ENCODE measurements at regions not wholly inside any gene's neighbourhood (a gene's known extent, or its start where the extent isn't known, plus 50 kb on each side); places are given as distances from the start of the nearest gene placed in this dataset.

DNA sequence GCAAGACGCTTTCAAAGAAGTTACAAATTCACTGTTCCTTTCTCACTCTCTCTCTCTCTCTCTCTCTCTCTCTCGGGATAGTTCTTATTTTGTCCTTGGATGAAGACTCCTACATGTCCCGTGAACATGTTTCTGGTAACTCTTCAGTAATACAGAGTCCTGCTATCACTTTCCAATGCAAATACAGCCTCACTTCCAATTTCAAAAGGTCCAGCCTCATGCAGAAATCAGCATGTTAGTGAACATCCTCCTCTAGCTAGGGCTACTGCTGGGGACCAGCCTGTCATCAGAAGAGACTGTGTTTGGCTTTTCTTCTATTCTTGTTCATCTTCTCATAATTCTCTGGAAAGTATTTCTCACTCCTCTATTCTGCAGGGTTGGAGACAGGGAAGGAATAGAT, 1306.7 kb upstream of the CELF4 start:
- TF ChIP-seq, protein P1, sequence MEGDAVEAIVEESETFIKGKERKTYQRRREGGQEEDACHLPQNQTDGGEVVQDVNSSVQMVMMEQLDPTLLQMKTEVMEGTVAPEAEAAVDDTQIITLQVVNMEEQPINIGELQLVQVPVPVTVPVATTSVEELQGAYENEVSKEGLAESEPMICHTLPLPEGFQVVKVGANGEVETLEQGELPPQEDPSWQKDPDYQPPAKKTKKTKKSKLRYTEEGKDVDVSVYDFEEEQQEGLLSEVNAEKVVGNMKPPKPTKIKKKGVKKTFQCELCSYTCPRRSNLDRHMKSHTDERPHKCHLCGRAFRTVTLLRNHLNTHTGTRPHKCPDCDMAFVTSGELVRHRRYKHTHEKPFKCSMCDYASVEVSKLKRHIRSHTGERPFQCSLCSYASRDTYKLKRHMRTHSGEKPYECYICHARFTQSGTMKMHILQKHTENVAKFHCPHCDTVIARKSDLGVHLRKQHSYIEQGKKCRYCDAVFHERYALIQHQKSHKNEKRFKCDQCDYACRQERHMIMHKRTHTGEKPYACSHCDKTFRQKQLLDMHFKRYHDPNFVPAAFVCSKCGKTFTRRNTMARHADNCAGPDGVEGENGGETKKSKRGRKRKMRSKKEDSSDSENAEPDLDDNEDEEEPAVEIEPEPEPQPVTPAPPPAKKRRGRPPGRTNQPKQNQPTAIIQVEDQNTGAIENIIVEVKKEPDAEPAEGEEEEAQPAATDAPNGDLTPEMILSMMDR (conservative IDR thresholded peaks at IDR 0.05): no peak
- no peak overlapping the region for H3K27ac ChIP-seq

- TF ChIP-seq, protein P1 (conservative IDR thresholded peaks at IDR 0.05): no peak
- H3K27ac ChIP-seq: no peak overlapping the region
Measured at GRCh38 chr18:38868757-38869156, 1303.2 kb upstream of the CELF4 start.

GRCh38 chr18:38867680-38868079, 1302.1 kb upstream of the CELF4 start:
- TF ChIP-seq, protein P1 (conservative IDR thresholded peaks at IDR 0.05): no peak

DNA sequence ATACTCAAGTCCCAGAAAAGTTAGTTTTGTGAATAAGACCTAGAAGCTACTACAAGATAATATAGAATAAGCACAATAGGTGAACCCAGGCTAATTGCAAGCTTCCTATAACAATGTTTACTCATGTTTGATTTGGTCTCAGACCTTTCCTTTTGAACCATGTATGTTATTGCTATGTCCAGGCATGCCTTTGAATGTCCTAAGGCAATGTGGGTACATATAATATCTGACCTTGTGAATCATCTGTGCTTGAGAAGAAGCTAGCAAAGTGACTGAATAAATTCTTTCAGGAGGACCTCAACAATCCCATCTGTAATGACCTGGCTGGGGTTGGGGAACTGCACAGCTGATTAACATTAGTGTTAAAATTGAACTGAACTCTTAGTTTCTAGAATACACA, 1285.9 kb upstream of the CELF4 start:
- TF ChIP-seq, protein P1 (conservative IDR thresholded peaks at IDR 0.05): no peak
- H3K27ac ChIP-seq: no peak overlapping the region

More at GRCh38 chr18:38867680-38868079, 1302.1 kb upstream of the CELF4 start:
- H3K27ac ChIP-seq: no peak overlapping the region

- H3K27ac ChIP-seq: no peak overlapping the region
- TF ChIP-seq, protein P1 (conservative IDR thresholded peaks at IDR 0.05): no peak
Measured at GRCh38 chr18:38847326-38847725, 1281.7 kb upstream of the CELF4 start.

DNA sequence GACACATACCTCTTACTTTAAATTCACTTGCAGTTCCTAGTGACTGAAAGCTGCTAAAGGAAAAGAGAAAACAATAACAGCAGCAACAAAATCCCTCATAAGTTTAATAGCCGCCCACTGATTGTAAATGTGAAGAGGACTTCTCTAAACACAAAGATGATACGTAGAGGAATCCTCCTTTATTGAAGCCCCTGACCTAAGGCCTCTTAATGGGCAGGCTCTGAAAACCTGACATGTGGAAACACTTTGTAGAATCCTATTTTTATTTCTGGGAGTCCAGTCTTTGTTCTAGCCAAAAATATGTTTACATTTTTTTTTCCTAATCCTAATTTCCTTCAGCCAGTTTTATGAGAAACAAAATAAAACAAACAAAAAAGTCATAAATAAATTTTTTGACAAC, 1277.7 kb upstream of the CELF4 start:
- no peak overlapping the region for H3K27ac ChIP-seq
- TF ChIP-seq, protein P1 (conservative IDR thresholded peaks at IDR 0.05): no peak

DNA sequence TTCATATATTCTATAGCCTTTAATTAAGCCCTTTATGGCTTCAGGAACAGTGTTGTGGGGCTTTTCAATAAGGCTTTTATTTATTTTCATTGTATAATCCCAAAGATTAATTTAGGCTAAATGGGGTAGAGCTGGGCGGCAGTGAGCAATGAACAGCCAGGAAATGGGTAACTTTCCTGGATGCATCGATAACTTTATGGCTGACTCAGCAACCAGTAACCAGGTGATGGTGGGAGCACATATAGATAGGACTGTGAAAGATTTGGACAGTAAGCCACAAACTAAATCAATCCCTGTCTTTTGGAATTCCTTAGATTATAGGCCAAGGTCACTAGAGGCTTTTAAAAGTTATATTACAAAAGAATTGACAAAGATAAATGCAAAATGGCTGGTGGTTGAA, 1260.6 kb upstream of the CELF4 start:
- TF ChIP-seq, protein P1 (conservative IDR thresholded peaks at IDR 0.05): no peak
- H3K27ac ChIP-seq: no peak overlapping the region

- H3K27ac ChIP-seq: no peak overlapping the region
- TF ChIP-seq, protein P1 (conservative IDR thresholded peaks at IDR 0.05): no peak
Measured at GRCh38 chr18:38811209-38811608, 1245.6 kb upstream of the CELF4 start.

Measured in VCaP (cell line).